Gastroesophageal sphincter (tissue), 3 donors: ENCODE measurements at regions not wholly inside any gene's neighbourhood (a gene's known extent, or its start where the extent isn't known, plus 50 kb on each side); places are given as distances from the start of the nearest gene placed in this dataset.

ENCODE experiments used
- CTCF ChIP-seq, 4 experiments: fragments of 200-600 bp in 2 of 4; fragments of 450-650 bp in 2 of 4; sonication (generic) in 1 of 4; IDR thresholded peaks; one replicate each; pipeline ENCODE4 v1.5.1; 2017 to 2019; ENCODE audit warnings: antibody characterized with exemption in 4 of 4, mild to moderate bottlenecking in 2 of 4, moderate library complexity in 2 of 4
- POLR2A ChIP-seq, 2 donors: fragments of 450-650 bp; IDR thresholded peaks; one replicate each; pipeline ENCODE4 v1.6.1; 2017; ENCODE audit warnings: antibody characterized with exemption in 2 of 2, mild to moderate bottlenecking in 2 of 2, moderate library complexity in 1 of 2

GRCh38 chr16:46404028-46404427 lies 217.2 kb downstream of the SHCBP1 start:
- TF ChIP-seq CTCF (IDR thresholded peaks at IDR 0.05) (no peak), POLR2A (IDR thresholded peaks at IDR 0.05) (no peak)
